Activated naive CD4-positive, alpha-beta T cell treated with Interleukin-2 at 50 U/mL for 16 hours (primary cell): ENCODE measurements at regions not wholly inside any gene's neighbourhood (a gene's known extent, or its start where the extent isn't known, plus 50 kb on each side); places are given as distances from the start of the nearest gene placed in this dataset.
"Not testable (repeated sequence)": the region's sequence is repeated elsewhere in the genome, so short reads cannot be mapped to it uniquely, and the experiment has no call there.

Source experiments
- DNase-seq: peaks from one replicate; pipeline ENCODE4 v3.0.0-alpha.2; 2020

GRCh38 chr14:48333221-48333920 lies 658.0 kb upstream of the MDGA2 start:
- no peak for DNase-seq

GRCh38 chr14:48331421-48331820 lies 656.0 kb upstream of the MDGA2 start:
- no peak for DNase-seq

- no peak for DNase-seq
These were observed 650.1 kb upstream of the MDGA2 start for GRCh38 chr14:48325486-48325885.

GRCh38 chr14:48323665-48324064 lies 648.3 kb upstream of the MDGA2 start:
- DNase-seq, result no peak

- no peak for DNase-seq
These were observed 644.4 kb upstream of the MDGA2 start for GRCh38 chr14:48319823-48320222.

GRCh38 chr14:48304729-48305128 lies 629.3 kb upstream of the MDGA2 start:
- DNase-seq, result no peak

GRCh38 chr14:48289701-48290100 lies 614.3 kb upstream of the MDGA2 start:
- DNase-seq, result no peak

GRCh38 chr14:48285217-48285616 lies 609.8 kb upstream of the MDGA2 start:
- DNase-seq, result not testable (repeated sequence)

GRCh38 chr14:48275301-48275700 lies 599.9 kb upstream of the MDGA2 start:
- no peak for DNase-seq

GRCh38 chr14:48274826-48275225 lies 599.4 kb upstream of the MDGA2 start:
- no peak for DNase-seq

GRCh38 chr14:48267926-48268325 lies 592.5 kb upstream of the MDGA2 start:
- DNase-seq, result not testable (repeated sequence)

GRCh38 chr14:48266201-48266600 lies 590.8 kb upstream of the MDGA2 start:
- DNase-seq, result not testable (repeated sequence)

GRCh38 chr14:48261436-48261835 lies 586.0 kb upstream of the MDGA2 start:
- no peak for DNase-seq

GRCh38 chr14:48260394-48261295 lies 585.2 kb upstream of the MDGA2 start:
- DNase-seq, result not testable (repeated sequence)

GRCh38 chr14:48259876-48260275 lies 584.5 kb upstream of the MDGA2 start:
- not testable (repeated sequence) for DNase-seq

- not testable (repeated sequence) for DNase-seq
These were observed 583.8 kb upstream of the MDGA2 start for GRCh38 chr14:48259232-48259631.

- DNase-seq, result not testable (repeated sequence)
These were observed 583.3 kb upstream of the MDGA2 start for GRCh38 chr14:48258703-48259102.

- no peak for DNase-seq
These were observed 577.6 kb upstream of the MDGA2 start for GRCh38 chr14:48253020-48253419.

- DNase-seq, result no peak
These were observed 575.9 kb upstream of the MDGA2 start for GRCh38 chr14:48251290-48251689.

- DNase-seq, result no peak
These were observed 575.2 kb upstream of the MDGA2 start for GRCh38 chr14:48250575-48250974.

GRCh38 chr14:48247977-48248376 lies 572.6 kb upstream of the MDGA2 start:
- no peak for DNase-seq

- DNase-seq, result no peak
These were observed 568.5 kb upstream of the MDGA2 start for GRCh38 chr14:48243900-48244299.

- no peak for DNase-seq
These were observed 553.7 kb upstream of the MDGA2 start for GRCh38 chr14:48229091-48229490.

GRCh38 chr14:48193893-48194292 lies 518.5 kb upstream of the MDGA2 start:
- no peak for DNase-seq
